ENCODE measurements at regions not wholly inside any gene's neighbourhood (a gene's known extent, or its start where the extent isn't known, plus 50 kb on each side); places are given as distances from the start of the nearest gene placed in this dataset.
"Not testable (repeated sequence)": the region's sequence is repeated elsewhere in the genome, so short reads cannot be mapped to it uniquely, and the experiment has no call there.

DNA sequence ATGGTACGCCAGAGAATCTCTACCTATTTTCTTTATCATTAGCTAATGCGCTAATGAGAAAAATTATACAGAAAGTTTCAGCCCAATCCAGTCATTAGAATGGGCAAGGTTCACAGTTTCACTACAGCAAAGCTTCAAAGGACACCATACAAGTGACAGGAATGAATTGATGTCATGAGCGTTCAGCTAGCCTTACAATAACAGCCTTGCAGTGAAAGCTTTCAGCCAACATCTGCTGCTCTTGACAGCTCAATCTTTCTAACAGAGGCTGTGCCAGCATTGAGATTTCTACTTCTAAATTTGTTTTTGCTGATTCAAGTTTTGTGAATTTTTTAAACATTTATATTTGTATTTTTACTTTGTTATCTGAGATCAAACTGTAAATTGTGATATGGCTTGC, 302.4 kb upstream of the FAM174A start:
- no peak for DNase-seq (ENCODE audit: low spot score)

GRCh38 chr5:100188778-100189177, 346.4 kb upstream of the FAM174A start:
- no peak for DNase-seq (ENCODE audit: low spot score)

DNA sequence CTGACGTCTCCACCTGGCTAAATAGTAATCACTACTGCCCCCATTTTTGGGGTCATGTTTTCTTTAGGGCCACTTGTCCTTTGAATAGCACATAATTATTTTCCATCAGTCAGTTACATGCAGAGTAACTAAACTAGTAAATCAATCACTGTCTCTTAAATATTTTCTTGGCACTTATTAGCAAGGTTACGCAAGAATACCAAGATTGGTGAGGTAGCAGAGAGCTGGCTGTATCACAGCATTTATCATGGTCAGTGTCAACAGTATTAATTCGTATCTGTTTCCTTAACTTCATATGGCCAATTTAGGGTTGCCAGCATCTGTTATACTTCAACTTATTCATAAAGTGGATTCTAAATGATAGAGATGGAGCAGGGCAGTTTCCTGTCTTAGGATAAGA, 346.8 kb upstream of the FAM174A start:
- no peak for DNase-seq (ENCODE audit: low spot score)

- DNase-seq (ENCODE audit: low spot score), result no peak
Observed at GRCh38 chr5:100186181-100186580, 349.0 kb upstream of the FAM174A start.

DNA sequence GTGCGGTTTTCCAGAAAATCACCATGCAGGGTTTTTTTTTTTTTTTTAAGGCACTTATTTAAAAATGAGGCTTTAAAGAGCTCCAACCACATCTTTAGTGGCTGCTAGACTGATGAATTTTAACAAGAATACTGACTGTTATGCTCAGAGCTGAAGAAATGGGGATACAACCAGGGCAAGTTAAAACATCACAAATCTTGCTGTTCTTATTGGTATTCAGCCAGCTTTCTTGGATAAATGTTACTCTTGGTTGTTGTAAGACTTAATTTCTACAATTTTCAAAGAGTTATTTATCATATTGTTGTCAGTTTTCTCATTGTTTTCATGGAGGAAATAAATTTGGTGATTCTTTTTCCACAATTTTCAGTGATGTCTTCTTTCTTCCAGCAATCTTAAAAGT, 352.8 kb upstream of the FAM174A start:
- no peak for DNase-seq (ENCODE audit: low spot score)

DNA sequence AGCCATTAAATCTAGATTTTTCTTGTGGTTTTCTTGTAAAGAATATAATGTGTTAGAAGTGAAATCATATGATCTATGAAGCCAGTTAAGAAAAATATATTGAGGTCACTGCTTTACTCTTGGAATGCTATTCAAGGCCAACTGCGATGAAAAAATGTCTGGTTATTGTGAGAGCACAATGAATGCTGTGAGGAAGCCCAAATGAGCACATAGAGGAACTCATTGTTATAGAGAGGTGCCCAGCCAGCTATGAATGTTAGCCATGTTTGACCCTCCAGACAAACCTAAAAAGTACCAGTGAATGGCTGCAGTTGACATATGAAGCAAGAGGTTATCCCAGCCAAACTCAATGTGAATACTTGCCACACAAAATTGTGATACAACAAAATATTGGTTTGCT, 359.8 kb upstream of the FAM174A start:
- DNase-seq (ENCODE audit: low spot score), result no peak

GRCh38 chr5:100165309-100165708, 369.9 kb upstream of the FAM174A start:
- no peak for DNase-seq (ENCODE audit: low spot score)

DNA sequence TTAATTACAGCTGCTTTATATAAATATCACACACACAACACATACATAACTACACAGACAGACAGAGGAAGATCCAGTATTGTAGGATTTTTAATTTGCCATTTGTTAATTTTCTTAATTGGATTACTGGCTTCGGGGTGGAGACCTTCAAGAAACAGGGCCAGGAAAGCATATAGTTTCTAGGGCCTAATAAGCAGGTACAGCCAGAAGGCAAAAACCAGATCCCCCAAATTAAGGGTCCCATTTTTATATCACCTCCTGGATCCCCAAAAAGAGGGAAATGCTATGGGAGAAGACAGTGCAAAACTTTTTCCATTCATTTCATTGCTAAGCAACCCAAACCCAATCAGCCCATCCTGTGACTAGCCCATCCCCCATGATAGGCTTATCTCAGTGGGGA, 373.3 kb upstream of the FAM174A start:
- DNase-seq (ENCODE audit: low spot score), result no peak

DNA sequence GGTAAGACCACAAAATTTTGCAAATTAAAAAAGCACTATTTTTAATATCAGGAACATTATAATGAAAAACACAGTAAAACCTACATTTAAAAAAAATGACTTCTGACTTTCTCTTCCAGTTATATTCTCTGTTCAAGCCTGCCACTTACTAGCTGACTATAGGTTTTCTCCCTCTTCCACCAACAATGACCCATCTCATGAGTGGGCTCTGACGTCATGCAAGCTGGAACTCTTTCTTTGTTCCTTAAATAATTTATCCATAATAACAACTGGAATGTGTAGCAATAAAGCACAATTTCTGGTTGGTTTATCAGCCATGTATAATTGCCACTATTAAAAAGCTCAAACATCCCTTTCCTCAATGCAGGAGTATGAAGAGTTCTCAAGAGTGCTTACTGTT, 378.1 kb upstream of the FAM174A start:
- no peak for DNase-seq (ENCODE audit: low spot score)

DNA sequence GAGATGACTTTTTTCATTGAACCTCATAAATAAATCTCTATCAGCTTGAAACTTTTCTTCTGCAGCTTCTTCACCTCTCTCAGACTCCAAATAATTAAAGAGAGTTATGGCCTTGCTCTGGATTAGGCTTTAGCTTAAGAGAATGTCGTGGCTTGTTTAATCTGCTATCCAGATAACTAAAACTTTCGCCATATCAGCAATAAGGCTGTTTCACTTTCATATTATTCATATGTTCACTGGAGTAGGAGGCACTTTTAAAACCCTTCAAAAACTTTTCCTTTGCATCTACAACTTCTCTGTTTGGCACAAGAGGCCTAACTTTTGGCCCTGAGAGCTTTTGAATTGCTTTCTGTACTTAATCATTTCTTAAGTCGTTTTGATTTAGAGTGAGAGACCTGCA, 386.9 kb upstream of the FAM174A start:
- DNase-seq (ENCODE audit: low spot score), result no peak

DNA sequence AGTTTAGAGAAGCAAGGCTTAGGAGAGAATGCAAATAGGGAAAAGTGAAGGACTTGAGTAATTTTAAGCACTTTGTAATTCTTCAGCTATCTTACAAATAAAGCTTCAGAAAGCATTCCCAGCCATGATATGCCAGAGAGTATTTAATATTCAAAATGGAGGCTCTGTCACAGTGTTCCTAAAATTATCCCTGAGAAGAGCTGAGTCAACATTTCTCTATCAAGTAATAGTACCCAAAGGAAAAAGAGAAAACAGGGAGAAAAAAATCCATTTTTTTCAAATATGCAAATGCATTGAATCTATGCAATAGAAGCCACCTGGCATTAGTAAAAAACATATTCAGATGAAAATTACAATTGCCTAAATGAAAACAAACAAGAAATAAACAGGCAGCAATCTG, 392.6 kb upstream of the FAM174A start:
- DNase-seq (ENCODE audit: low spot score), result no peak

- no peak for DNase-seq (ENCODE audit: low spot score)
Observed at GRCh38 chr5:100131161-100131560, 404.0 kb upstream of the FAM174A start.

DNA sequence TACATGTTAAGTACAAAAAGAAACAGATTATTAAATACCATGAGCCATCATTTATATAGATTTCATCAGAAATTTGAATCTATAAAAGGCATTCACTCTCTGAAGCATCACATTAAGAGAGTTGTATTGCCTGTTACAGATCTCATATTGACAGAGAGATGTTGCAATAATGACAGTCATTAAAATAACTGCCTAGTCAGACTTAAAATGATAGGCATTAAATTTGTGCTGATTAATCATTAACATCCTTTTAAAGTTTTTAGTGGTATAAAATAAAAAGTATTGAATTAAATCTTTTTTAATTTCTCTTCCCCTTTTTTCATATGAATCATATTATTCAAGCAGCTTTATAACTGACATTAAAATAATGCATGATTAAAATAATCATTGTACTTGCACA, 404.9 kb upstream of the FAM174A start:
- DNase-seq (ENCODE audit: low spot score), result no peak

DNA sequence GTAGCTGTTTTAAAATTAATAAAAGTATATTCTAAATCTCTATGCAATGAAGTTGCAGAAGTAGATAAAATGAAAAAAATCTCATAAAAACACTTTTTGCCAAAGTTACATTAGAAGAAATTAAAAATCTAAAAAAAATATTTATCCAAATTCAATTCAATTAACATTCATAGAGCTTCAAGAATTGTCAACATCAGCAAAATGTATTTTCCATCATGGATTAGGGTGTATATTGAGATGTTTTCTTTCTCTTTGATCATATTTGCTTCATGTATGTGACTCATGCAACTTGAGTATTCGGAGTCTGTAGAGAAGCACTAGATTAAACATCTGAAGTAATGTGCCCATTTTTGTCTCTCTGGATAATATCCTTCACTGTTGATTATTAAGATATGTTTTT, 415.3 kb upstream of the FAM174A start:
- DNase-seq (ENCODE audit: low spot score), result no peak

- DNase-seq (ENCODE audit: low spot score), result no peak
Observed at GRCh38 chr5:100110497-100110896, 424.7 kb upstream of the FAM174A start.

- DNase-seq (ENCODE audit: low spot score), result no peak
Observed at GRCh38 chr5:100108883-100109282, 426.3 kb upstream of the FAM174A start.

- not testable (repeated sequence) for DNase-seq (ENCODE audit: low spot score)
Observed at GRCh38 chr5:100103592-100104119, 431.5 kb upstream of the FAM174A start.

GRCh38 chr5:100101466-100101865, 433.7 kb upstream of the FAM174A start:
- not testable (repeated sequence) for DNase-seq (ENCODE audit: low spot score)

DNA sequence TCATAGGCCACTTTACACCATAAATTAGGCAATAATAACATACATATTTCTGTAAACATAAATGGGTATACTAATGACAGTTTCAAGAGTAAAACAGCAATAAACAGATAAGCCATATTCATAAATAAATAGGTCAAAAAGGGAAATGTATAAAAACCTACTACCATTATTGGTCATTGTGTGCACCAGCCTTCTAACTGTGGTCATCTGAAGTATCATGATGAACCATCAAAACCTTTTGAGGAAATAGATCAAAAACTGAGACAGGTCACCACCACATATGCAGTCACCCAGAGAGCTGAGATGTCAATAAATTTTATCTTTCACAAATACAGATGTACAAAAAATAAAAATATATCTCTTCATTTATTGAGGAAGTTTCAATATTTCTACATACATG, 438.8 kb upstream of the FAM174A start:
- DNase-seq (ENCODE audit: low spot score), result not testable (repeated sequence)

GRCh38 chr5:100080703-100081102, 454.5 kb upstream of the FAM174A start:
- not testable (repeated sequence) for DNase-seq (ENCODE audit: low spot score)

GRCh38 chr5:100079163-100079562, 456.0 kb upstream of the FAM174A start:
- DNase-seq (ENCODE audit: low spot score), result not testable (repeated sequence)

- DNase-seq (ENCODE audit: low spot score), result not testable (repeated sequence)
Observed at GRCh38 chr5:100066020-100066419, 469.2 kb upstream of the FAM174A start.

DNA sequence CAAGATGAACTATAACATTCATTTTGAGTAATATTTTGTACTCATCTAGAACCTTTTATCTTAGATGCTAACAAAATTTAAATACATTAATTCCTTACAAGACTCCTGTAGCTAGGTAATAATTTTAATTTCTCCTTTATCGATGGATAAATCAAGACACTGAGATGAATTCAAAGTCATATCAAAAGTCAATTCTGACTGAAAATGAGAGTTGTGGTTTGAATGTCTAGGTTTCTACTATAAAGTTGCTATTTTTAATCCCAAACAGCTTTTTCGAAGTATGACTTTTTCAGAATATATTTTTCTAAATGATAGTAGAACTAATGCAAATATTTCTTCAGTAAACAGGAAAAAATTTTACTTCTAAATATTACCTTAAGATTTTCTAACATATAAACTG, 491.7 kb upstream of the FAM174A start:
- DNase-seq (ENCODE audit: low spot score), result no peak

GRCh38 chr5:100026606-100027005, 508.6 kb upstream of the FAM174A start:
- DNase-seq (ENCODE audit: low spot score), result no peak

- no peak for DNase-seq (ENCODE audit: low spot score)
Observed at GRCh38 chr5:100023536-100023935, 511.6 kb upstream of the FAM174A start.
